ENCODE measurements at regions not wholly inside any gene's neighbourhood (a gene's known extent, or its start where the extent isn't known, plus 50 kb on each side); places are given as distances from the start of the nearest gene placed in this dataset.

GRCh38 chr5:115458416-115458815 is 86.2 kb downstream of the FEM1C start:
- TF ChIP-seq, protein P1, sequence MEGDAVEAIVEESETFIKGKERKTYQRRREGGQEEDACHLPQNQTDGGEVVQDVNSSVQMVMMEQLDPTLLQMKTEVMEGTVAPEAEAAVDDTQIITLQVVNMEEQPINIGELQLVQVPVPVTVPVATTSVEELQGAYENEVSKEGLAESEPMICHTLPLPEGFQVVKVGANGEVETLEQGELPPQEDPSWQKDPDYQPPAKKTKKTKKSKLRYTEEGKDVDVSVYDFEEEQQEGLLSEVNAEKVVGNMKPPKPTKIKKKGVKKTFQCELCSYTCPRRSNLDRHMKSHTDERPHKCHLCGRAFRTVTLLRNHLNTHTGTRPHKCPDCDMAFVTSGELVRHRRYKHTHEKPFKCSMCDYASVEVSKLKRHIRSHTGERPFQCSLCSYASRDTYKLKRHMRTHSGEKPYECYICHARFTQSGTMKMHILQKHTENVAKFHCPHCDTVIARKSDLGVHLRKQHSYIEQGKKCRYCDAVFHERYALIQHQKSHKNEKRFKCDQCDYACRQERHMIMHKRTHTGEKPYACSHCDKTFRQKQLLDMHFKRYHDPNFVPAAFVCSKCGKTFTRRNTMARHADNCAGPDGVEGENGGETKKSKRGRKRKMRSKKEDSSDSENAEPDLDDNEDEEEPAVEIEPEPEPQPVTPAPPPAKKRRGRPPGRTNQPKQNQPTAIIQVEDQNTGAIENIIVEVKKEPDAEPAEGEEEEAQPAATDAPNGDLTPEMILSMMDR (IDR thresholded peaks at IDR 0.05; ENCODE audit: insufficient read depth, low read depth, low read length): no peak
- no peak for TF ChIP-seq EZH2 (IDR thresholded peaks at IDR 0.05; ENCODE audit: insufficient read depth, low read length)
